ENCODE measurements at regions not wholly inside any gene's neighbourhood (a gene's known extent, or its start where the extent isn't known, plus 50 kb on each side); places are given as distances from the start of the nearest gene placed in this dataset.

GRCh38 chr5:42963412-42963811 lies 76.7 kb downstream of the ANXA2R start:
- Histone ChIP-seq H3K4me2 (ENCODE audit: insufficient read depth, insufficient read length, low read length) (no peak overlapping the region), H3K4me1 (ENCODE audit: insufficient read depth, low read length) (no peaks in the 10 kb centered on the region), H4K8ac (replicated peaks; ENCODE audit: insufficient read length, low read depth, low read length) (no peak overlapping the region), H3K23me2 (ENCODE audit: insufficient read length, low read depth, low read length, poor library complexity, severe bottlenecking) (no peaks in the 10 kb centered on the region), H3K18ac (ENCODE audit: insufficient read length, low read depth, low read length) (no peak overlapping the region), H3K23ac (ENCODE audit: insufficient read length, low read depth, low read length) (no peak overlapping the region), H3K56ac (ENCODE audit: insufficient read length, low read depth, low read length) (no peak overlapping the region), H3K9me3 (ENCODE audit: control insufficient read depth, low read depth, low read length) (no peaks in the 10 kb centered on the region), H2BK20ac (ENCODE audit: low read depth, low read length, poor library complexity, severe bottlenecking) (no peak overlapping the region), H4K20me1 (ENCODE audit: control insufficient read depth, insufficient read depth, insufficient read length) (no peaks in the 10 kb centered on the region), H3K79me2 (ENCODE audit: insufficient read depth, low read length) (no peaks in the 10 kb centered on the region), H2BK120ac (ENCODE audit: low read depth, low read length, poor library complexity, severe bottlenecking) (no peak overlapping the region), H3T11ph (ENCODE audit: low read length) (no peak overlapping the region), H3K27me3 (ENCODE audit: insufficient read depth, low read length) (no peaks in the 10 kb centered on the region), H4K91ac (ENCODE audit: insufficient read length, low read depth, low read length) (no peak overlapping the region), H2AFZ (ENCODE audit: low read length) (no peak overlapping the region), H2BK12ac (ENCODE audit: insufficient read length, low read depth, low read length) (no peak overlapping the region), H2BK5ac (ENCODE audit: insufficient read length, low read length) (no peak overlapping the region), H3K4ac (ENCODE audit: low read depth, low read length) (no peak overlapping the region), H2BK15ac (ENCODE audit: low read depth, low read length) (no peak overlapping the region), H2AK5ac (ENCODE audit: insufficient read length, low read length) (no peak overlapping the region), H3K9ac (ENCODE audit: extremely low read depth, insufficient read length, low read length) (no peak overlapping the region), H3K14ac (ENCODE audit: insufficient read depth, low read length) (no peak overlapping the region), H3K27ac (ENCODE audit: insufficient read length, low read depth, low read length) (no peak overlapping the region), H3K79me1 (ENCODE audit: insufficient read depth, low read depth, low read length, poor library complexity, severe bottlenecking) (no peaks in the 10 kb centered on the region), H4K5ac (ENCODE audit: insufficient read length, low read depth, low read length) (no peak overlapping the region)
- H3K36me3 Mint-ChIP-seq (ENCODE audit: insufficient read depth in 1 of 3, low read depth in 3 of 3): no peaks in the 10 kb centered on the region
- no peaks in the 10 kb centered on the region for H3K4me1 Mint-ChIP-seq
- H3K4me3 Mint-ChIP-seq: no peak overlapping the region
- H3K9me3 Mint-ChIP-seq: no peaks in the 10 kb centered on the region
- no CpG with 5 or more reads among the region's 1 CpG for WGBS (ENCODE audit: extremely low coverage, insufficient read length, low lambda C conversion rate)
- H3K27me3 Mint-ChIP-seq (ENCODE audit: low read depth): no peaks in the 10 kb centered on the region; the same call in none of the 2 replicates
- DNase-seq: no peak
- TF ChIP-seq, protein P1, sequence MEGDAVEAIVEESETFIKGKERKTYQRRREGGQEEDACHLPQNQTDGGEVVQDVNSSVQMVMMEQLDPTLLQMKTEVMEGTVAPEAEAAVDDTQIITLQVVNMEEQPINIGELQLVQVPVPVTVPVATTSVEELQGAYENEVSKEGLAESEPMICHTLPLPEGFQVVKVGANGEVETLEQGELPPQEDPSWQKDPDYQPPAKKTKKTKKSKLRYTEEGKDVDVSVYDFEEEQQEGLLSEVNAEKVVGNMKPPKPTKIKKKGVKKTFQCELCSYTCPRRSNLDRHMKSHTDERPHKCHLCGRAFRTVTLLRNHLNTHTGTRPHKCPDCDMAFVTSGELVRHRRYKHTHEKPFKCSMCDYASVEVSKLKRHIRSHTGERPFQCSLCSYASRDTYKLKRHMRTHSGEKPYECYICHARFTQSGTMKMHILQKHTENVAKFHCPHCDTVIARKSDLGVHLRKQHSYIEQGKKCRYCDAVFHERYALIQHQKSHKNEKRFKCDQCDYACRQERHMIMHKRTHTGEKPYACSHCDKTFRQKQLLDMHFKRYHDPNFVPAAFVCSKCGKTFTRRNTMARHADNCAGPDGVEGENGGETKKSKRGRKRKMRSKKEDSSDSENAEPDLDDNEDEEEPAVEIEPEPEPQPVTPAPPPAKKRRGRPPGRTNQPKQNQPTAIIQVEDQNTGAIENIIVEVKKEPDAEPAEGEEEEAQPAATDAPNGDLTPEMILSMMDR (conservative IDR thresholded peaks at IDR 0.05): no peak
- H3K27ac Mint-ChIP-seq: no peak overlapping the region

Data from H9 (cell line).